A549 (cell line): ENCODE measurements at regions not wholly inside any gene's neighbourhood (a gene's known extent, or its start where the extent isn't known, plus 50 kb on each side); places are given as distances from the start of the nearest gene placed in this dataset.

ENCODE experiments used
- ATAC-seq, 2 experiments: fragments of 200-7000 bp in 1 of 2; fragments of >200 bp in 1 of 2; cut with Nextera tagmentation in 1 of 2; cut with Tn5 transposase in 1 of 2; 3 replicates each; pipeline versions ENCODE4 v1.8.0 to v1.9.1; 2018 to 2020; ENCODE audit warnings: mild to moderate bottlenecking in 1 of 2, moderate library complexity in 1 of 2
- CTCF ChIA-PET: fragments of 300-600 bp; sonication (Branson Sonifier 250); formaldehyde crosslinking; extraction: SDS; loops from one replicate; lab custom pipeline; 2021; ENCODE audit warnings: antibody characterized with exemption, inconsistent platforms; lab: Yijun Ruan, JAX
- POLR2A ChIA-PET: fragments of 350-600 bp; formaldehyde crosslinking; extraction: SDS; loops from one replicate; lab custom pipeline; 2021; ENCODE audit warnings: antibody characterized with exemption, inconsistent platforms; lab: Yijun Ruan, JAX
- DNase-seq, 2 experiments: peaks; one replicate each; pipeline versions ENCODE4 v3.0.0 to v3.0.0-alpha.2; 2011 to 2016; ENCODE audit warnings: low read depth in 1 of 2, low spot score in 1 of 2
- FAIRE-seq: peaks from 2 replicates; lab custom pipeline; 2011; peaks lifted over from hg19 to GRCh38; lab: Jason Lieb, UNC
- H3K27ac ChIP-seq, 2 experiments: fragments of >200 bp; sonication (Bioruptor Twin); formaldehyde crosslinking; 3 replicates each; pipeline ENCODE4 v1.5.1; 2016 to 2017
- H3K4me1 ChIP-seq: fragments of >200 bp; sonication (Bioruptor Twin); formaldehyde crosslinking; 3 replicates; pipeline ENCODE4 v1.6.1; 2016
- H3K4me2 ChIP-seq: fragments of >200 bp; sonication (Bioruptor Twin); formaldehyde crosslinking; 3 replicates; pipeline ENCODE4 v1.6.1; 2016
- H3K4me3 ChIP-seq: fragments of >200 bp; sonication (Bioruptor Twin); formaldehyde crosslinking; 3 replicates; pipeline ENCODE4 v1.5.1; 2016
- H3K9me3 ChIP-seq: fragments of >200 bp; sonication (Bioruptor Twin); formaldehyde crosslinking; 3 replicates; pipeline ENCODE4 v1.6.1; 2016
- ATOH8 ChIP-seq: fragments of 250-450 bp; sonication (Bioruptor Pico); IDR thresholded peaks from 2 replicates; pipeline ENCODE4 v1.5.0; 2020; ENCODE audit warnings: low read depth, mild to moderate bottlenecking, moderate library complexity
- BCL3 ChIP-seq: fragments of >200 bp; sonication (Bioruptor Twin); formaldehyde crosslinking; IDR thresholded peaks from 3 replicates; pipeline ENCODE4 v1.6.1; 2016
- BHLHE40 ChIP-seq: IDR thresholded peaks from 2 replicates; pipeline ENCODE4 v1.6.1; 2012; ENCODE audit warnings: low read depth, low read length, inconsistent platforms
- CBX2 ChIP-seq: fragments of 200-600 bp; sonication (generic); IDR thresholded peaks from 2 replicates; pipeline ENCODE4 v1.6.1; 2016; ENCODE audit warnings: low read depth, mild to moderate bottlenecking, borderline replicate concordance
- E2F6 ChIP-seq: IDR thresholded peaks from 2 replicates; pipeline ENCODE4 v1.6.1; 2012; ENCODE audit warnings: low read depth, borderline replicate concordance
- ELK1 ChIP-seq: fragments of 150-350 bp; IDR thresholded peaks from 2 replicates; pipeline ENCODE4 v1.6.1; 2014; ENCODE audit warnings: low read depth, mild to moderate bottlenecking, low read length
- ESRRA ChIP-seq: fragments of 150-350 bp; IDR thresholded peaks from 2 replicates; pipeline ENCODE4 v1.6.1; 2014; ENCODE audit warnings: mild to moderate bottlenecking, low read length, borderline replicate concordance
- HDAC2 ChIP-seq: fragments of 200-600 bp; sonication (generic); IDR thresholded peaks from 2 replicates; pipeline ENCODE4 v1.6.1; 2016
- HEYL ChIP-seq: fragments of 250-450 bp; sonication (Bioruptor Pico); IDR thresholded peaks from 2 replicates; pipeline ENCODE4 v1.8.0; 2021; ENCODE audit warnings: mild to moderate bottlenecking, moderate library complexity
- HOXA7 ChIP-seq: fragments of 250-450 bp; sonication (Bioruptor Pico); IDR thresholded peaks from 2 replicates; pipeline ENCODE4 v1.5.0; 2020; ENCODE audit warnings: mild to moderate bottlenecking, moderate library complexity
- HOXB13 ChIP-seq: fragments of 250-450 bp; sonication (Bioruptor Pico); IDR thresholded peaks from 2 replicates; pipeline ENCODE4 v1.5.0; 2020; ENCODE audit warnings: low read depth, mild to moderate bottlenecking, moderate library complexity
- HOXB5 ChIP-seq: fragments of 250-450 bp; sonication (Bioruptor Pico); IDR thresholded peaks from 2 replicates; pipeline ENCODE4 v1.5.0; 2020; ENCODE audit warnings: mild to moderate bottlenecking, moderate library complexity
- KDM5A ChIP-seq: fragments of 200-600 bp; sonication (generic); IDR thresholded peaks from 2 replicates; pipeline ENCODE4 v1.6.1; 2016; ENCODE audit warnings: antibody characterized with exemption, mild to moderate bottlenecking
- NFE2L2 ChIP-seq: fragments of 150-350 bp; conservative IDR thresholded peaks from 2 replicates; pipeline ENCODE4 v1.6.1; 2014; ENCODE audit warnings: low read length
- PHF8 ChIP-seq: fragments of 200-600 bp; sonication (generic); IDR thresholded peaks from 2 replicates; pipeline ENCODE4 v1.6.1; 2016; ENCODE audit warnings: low read depth, mild to moderate bottlenecking, antibody characterized with exemption, moderate library complexity, borderline replicate concordance
- POLR2AphosphoS2 ChIP-seq: conservative IDR thresholded peaks from 2 replicates; pipeline ENCODE4 v1.6.1; 2012; ENCODE audit warnings: low read length, improper control_type of control experiment, inconsistent platforms
- RARB ChIP-seq: fragments of 250-450 bp; sonication (Bioruptor Pico); IDR thresholded peaks from 2 replicates; pipeline ENCODE4 v1.8.0; 2021; ENCODE audit warnings: mild to moderate bottlenecking, moderate library complexity
- REST ChIP-seq: fragments of 200-600 bp; sonication (generic); IDR thresholded peaks from 2 replicates; pipeline ENCODE4 v1.6.1; 2016; ENCODE audit warnings: antibody characterized with exemption, mild to moderate bottlenecking, moderate library complexity
- RFX5 ChIP-seq: fragments of 450-650 bp; IDR thresholded peaks from 2 replicates; pipeline ENCODE4 v1.7.1; 2014; ENCODE audit warnings: antibody characterized with exemption, mild to moderate bottlenecking, moderate library complexity
- RNF2 ChIP-seq: fragments of 200-600 bp; sonication (generic); IDR thresholded peaks from 2 replicates; pipeline ENCODE4 v1.6.1; 2016; ENCODE audit warnings: low read depth, mild to moderate bottlenecking, antibody characterized with exemption, moderate library complexity, borderline replicate concordance
- SMC3 ChIP-seq: fragments of >200 bp; sonication (Bioruptor Twin); formaldehyde crosslinking; IDR thresholded peaks from 3 replicates; pipeline ENCODE4 v1.6.1; 2018; ENCODE audit warnings: inconsistent platforms
- TP53 ChIP-seq: fragments of 250-450 bp; sonication (Bioruptor Pico); IDR thresholded peaks from 2 replicates; pipeline ENCODE4 v1.5.0; 2021; ENCODE audit warnings: mild to moderate bottlenecking, moderate library complexity
- ZFP36 ChIP-seq: fragments of 450-650 bp; IDR thresholded peaks from 2 replicates; pipeline ENCODE4 v1.6.1; 2014; ENCODE audit warnings: borderline replicate concordance; ENCODE audit not compliant: partially characterized antibody
- ZSCAN20 ChIP-seq: fragments of 250-450 bp; sonication (Bioruptor Pico); IDR thresholded peaks from 2 replicates; pipeline ENCODE4 v1.8.0; 2022; ENCODE audit warnings: mild to moderate bottlenecking, moderate library complexity
- WGBS: methylation state at CpG from one replicate; pipeline ENCODE4 v1.1.6; 2017; ENCODE audit errors: missing lambda C conversion rate; 5-methylcytosine and 5-hydroxymethylcytosine counted together
- TF ChIP-seq, protein P1 (sequence below): IDR thresholded peaks from 2 replicates; pipeline ENCODE4 v1.6.1; 2012
- TF ChIP-seq, protein P2 (sequence below): fragments of 450-650 bp; IDR thresholded peaks from 2 replicates; pipeline ENCODE4 v1.6.1; 2014; ENCODE audit warnings: antibody characterized with exemption

GRCh38 chr7:24409431-24410024 lies 125.5 kb downstream of the NPY start:
- no peak for FAIRE-seq
- CTCF ChIA-PET = no interaction called here

DNA sequence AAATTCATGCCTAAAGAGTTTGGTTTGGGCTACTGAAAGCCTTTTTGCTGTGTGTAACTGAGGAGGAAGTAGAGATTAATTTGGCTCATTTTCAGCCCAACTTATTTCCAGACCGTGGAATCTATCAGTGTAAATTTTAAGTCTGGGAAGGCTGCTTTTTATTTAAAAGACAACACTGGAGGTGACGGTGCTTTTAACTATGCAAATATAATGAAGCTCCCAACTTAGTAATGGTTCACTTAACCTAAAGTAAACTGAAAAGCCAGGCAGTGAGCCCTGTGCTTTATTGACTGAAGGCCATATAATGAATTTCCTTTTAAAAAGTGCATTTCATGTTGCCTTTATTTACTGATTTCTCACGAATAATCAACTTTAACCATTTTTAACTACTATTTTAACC lies 127.2 kb downstream of the NPY start:
- FAIRE-seq (no peak), DNase-seq (no peak), ATAC-seq (no peak)
- POLR2A ChIA-PET = no interaction called here
- WGBS = 54% methylated on average over 3 of the region's 3 CpGs
- Histone ChIP-seq H3K9me3 (peaks cover 9% of the 10 kb centered on the region; the same call in 2 of the 3 replicates), H3K4me3 (no peak overlapping the region), H3K4me1 (no peaks in the 10 kb centered on the region), H3K4me2 (no peak overlapping the region), H3K27ac (no peak overlapping the region)
- CTCF ChIA-PET = interaction anchor here (1.2 kb wide), 1 partner anchor 9 kb away, joined by 3 read pairs; no protein-coding TSS in a partner anchor
- TF ChIP-seq RARB (CRISPR knock-in tag) (no peak), KDM5A (no peak), E2F6 (no peak), ATOH8 (no peak), ELK1 (no peak), BHLHE40 (no peak), RFX5 (no peak), HDAC2 (no peak), TP53 (CRISPR knock-in tag) (no peak), POLR2AphosphoS2 (no peak), RNF2 (no peak), CBX2 (no peak), HOXA7 (CRISPR knock-in tag) (no peak), HOXB13 (no peak), ZSCAN20 (CRISPR knock-in tag) (no peak)

More at GRCh38 chr7:24409431-24410024, 125.5 kb downstream of the NPY start:
- WGBS = 47% methylated on average over 6 of the region's 6 CpGs
- no peak overlapping the region for H3K27ac ChIP-seq
- peaks cover 9% of the 10 kb centered on the region; the same call in 2 of the 3 replicates for H3K9me3 ChIP-seq
- POLR2A ChIA-PET = no interaction called here
- no peak overlapping the region for H3K4me2 ChIP-seq
- TF ChIP-seq, protein P1, sequence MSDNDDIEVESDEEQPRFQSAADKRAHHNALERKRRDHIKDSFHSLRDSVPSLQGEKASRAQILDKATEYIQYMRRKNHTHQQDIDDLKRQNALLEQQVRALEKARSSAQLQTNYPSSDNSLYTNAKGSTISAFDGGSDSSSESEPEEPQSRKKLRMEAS = no peak
- TF ChIP-seq REST (no peak), HOXB5 (CRISPR knock-in tag) (no peak), ESRRA (no peak), NFE2L2 (no peak), ZFP36 (no peak), BCL3 (no peak), PHF8 (no peak), RARB (CRISPR knock-in tag) (no peak), RNF2 (no peak), HEYL (CRISPR knock-in tag) (no peak), SMC3 (no peak)
- TF ChIP-seq, protein P2, sequence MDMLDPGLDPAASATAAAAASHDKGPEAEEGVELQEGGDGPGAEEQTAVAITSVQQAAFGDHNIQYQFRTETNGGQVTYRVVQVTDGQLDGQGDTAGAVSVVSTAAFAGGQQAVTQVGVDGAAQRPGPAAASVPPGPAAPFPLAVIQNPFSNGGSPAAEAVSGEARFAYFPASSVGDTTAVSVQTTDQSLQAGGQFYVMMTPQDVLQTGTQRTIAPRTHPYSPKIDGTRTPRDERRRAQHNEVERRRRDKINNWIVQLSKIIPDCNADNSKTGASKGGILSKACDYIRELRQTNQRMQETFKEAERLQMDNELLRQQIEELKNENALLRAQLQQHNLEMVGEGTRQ = no peak
- no peaks in the 10 kb centered on the region for H3K4me1 ChIP-seq
- DNase-seq (no peak), ATAC-seq (no peak)
- H3K4me3 ChIP-seq = no peak overlapping the region
